ENCODE measurements at regions not wholly inside any gene's neighbourhood (a gene's known extent, or its start where the extent isn't known, plus 50 kb on each side); places are given as distances from the start of the nearest gene placed in this dataset.

- TF ChIP-seq, protein P1, sequence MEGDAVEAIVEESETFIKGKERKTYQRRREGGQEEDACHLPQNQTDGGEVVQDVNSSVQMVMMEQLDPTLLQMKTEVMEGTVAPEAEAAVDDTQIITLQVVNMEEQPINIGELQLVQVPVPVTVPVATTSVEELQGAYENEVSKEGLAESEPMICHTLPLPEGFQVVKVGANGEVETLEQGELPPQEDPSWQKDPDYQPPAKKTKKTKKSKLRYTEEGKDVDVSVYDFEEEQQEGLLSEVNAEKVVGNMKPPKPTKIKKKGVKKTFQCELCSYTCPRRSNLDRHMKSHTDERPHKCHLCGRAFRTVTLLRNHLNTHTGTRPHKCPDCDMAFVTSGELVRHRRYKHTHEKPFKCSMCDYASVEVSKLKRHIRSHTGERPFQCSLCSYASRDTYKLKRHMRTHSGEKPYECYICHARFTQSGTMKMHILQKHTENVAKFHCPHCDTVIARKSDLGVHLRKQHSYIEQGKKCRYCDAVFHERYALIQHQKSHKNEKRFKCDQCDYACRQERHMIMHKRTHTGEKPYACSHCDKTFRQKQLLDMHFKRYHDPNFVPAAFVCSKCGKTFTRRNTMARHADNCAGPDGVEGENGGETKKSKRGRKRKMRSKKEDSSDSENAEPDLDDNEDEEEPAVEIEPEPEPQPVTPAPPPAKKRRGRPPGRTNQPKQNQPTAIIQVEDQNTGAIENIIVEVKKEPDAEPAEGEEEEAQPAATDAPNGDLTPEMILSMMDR (IDR thresholded peaks at IDR 0.05): no peak
- TF ChIP-seq POLR2A (IDR thresholded peaks at IDR 0.05): no peak
Measured at GRCh38 chr15:81829918-81830317, 215.9 kb downstream of the MEX3B start.
